Activated T-cell treated with anti-CD3 and anti-CD28 coated beads, Interleukin-2, amount 50 U/mL, for 4 hours (primary cell): ENCODE measurements at regions not wholly inside any gene's neighbourhood (a gene's known extent, or its start where the extent isn't known, plus 50 kb on each side); places are given as distances from the start of the nearest gene placed in this dataset.
A peak's percentile ranks its signal among the peaks of the same experiment; 100 is the strongest.
"Not testable (repeated sequence)": the region's sequence is repeated elsewhere in the genome, so short reads cannot be mapped to it uniquely, and the experiment has no call there.

ENCODE experiments used
- ATAC-seq, 2 donors: fragments of 200-7000 bp; cut with Tn5 transposase; one replicate each; pipeline ENCODE4 v1.10.0; 2021
- DNase-seq: peaks from one replicate; pipeline ENCODE4 v3.0.0-alpha.2; 2020
- H3K27me3 Mint-ChIP-seq: one replicate; pipeline ENCODE4 v1.8.0; 2021; ENCODE audit warnings: low read depth, mixed read lengths
- H3K36me3 Mint-ChIP-seq: one replicate; pipeline ENCODE4 v1.8.0; 2022; ENCODE audit warnings: mixed read lengths; ENCODE audit not compliant: insufficient read depth
- H3K4me1 Mint-ChIP-seq: one replicate; pipeline ENCODE4 v1.8.0; 2021; ENCODE audit warnings: low read depth, mixed read lengths
- H3K4me3 Mint-ChIP-seq: one replicate; pipeline ENCODE4 v1.8.0; 2021; ENCODE audit warnings: mild to moderate bottlenecking, moderate library complexity, mixed read lengths
- H3K9me3 Mint-ChIP-seq: one replicate; pipeline ENCODE4 v1.8.0; 2021; ENCODE audit warnings: mixed read lengths

DNA sequence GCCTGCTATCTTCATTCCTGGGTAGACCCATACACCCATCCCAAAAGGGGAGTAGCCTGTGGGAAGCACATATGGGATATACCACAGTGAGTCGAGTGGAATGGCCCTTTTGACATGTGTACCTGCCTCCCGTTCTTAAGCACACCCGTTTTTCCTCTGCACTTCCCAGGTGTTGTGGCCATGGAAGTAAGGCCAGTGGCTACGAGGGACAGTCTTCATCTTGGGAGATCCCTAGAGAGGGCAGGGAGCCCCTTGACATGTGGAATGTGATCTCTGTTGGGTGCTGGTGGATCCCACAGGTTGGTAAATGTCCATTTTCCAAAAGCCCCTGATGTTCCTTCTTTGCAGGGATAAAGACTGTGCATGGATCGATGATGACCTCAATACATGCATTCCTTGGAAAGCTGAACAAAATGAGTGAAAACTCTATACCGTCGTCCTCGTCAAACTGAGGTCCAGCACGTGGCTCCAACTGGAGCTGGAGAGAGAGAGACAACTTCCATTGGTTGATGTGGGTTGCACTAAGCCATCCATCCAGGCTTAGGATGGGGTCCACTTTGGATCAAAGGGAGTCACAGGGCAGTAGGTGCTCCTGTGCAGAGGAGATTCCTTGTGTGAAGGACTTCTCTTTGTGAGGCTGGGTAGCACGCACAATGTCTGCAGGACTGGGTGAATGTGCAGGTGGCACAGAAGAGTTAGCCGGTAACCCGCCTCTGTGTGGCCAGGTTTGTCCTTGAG, 136.8 kb downstream of the SNRPN start:
- H3K27me3 Mint-ChIP-seq = no peaks in the 10 kb centered on the region
- no peak overlapping the region for H3K4me3 Mint-ChIP-seq
- H3K9me3 Mint-ChIP-seq = peaks cover 67% of the 10 kb centered on the region
- ATAC-seq = no peak
- DNase-seq = no peak
- no peaks in the 10 kb centered on the region for H3K4me1 Mint-ChIP-seq
- peaks cover 85% of the 10 kb centered on the region for H3K36me3 Mint-ChIP-seq

DNA sequence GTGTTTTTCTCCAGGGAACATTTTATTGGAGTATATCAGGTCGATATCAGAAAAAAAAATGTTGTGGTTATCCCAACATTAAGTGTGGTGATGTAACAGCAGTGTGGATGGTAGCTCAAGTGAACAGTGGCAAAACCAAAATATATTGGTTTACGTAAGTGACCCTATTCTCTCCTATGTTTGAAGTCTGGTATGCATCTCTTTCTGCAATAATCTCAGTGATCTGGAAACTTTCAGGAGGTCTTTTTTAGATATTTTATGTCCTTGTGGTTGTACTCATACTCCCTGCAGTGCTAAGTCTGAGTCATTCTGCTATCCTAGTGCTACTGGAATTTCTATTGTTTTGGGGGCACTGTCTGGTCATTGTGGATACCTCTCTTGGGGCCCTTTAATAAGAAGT, 137.9 kb downstream of the SNRPN start:
- Mint-ChIP-seq H3K4me1 (no peaks in the 10 kb centered on the region), H3K27me3 (no peaks in the 10 kb centered on the region)
- no peak for ATAC-seq

DNA sequence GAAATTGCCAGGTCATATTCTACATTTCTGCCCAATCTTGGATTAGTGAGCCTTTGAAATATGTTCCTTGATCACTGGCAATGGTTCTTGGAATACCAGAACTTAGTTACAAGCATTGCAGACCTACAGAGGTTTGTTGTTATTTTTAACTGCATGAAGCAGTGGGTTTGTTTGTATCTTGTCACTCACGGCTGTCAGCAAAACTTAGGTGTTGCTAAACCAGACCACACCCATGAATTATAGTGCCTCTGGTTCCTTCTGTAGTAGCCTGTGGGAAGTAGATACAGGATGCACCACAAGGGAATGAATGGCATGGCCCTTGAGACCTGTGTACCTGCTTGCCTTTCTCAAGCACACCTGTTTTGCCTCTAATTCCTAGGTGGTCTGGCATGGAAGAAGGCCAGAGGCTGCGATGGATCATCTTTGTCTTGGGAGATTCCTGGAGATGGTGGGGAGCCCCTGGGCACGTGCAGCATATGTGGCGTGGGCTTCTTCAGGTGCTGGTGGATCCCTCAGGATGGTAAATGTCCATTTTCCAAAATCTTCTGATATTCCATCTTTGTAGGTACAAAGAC, 138.8 kb downstream of the SNRPN start:
- Mint-ChIP-seq H3K27me3 (no peaks in the 10 kb centered on the region), H3K9me3 (peaks cover 67% of the 10 kb centered on the region)

More for the DNA sequence above, 137.9 kb downstream of the SNRPN start:
- Mint-ChIP-seq H3K9me3 (peaks cover 71% of the 10 kb centered on the region), H3K4me3 (no peak overlapping the region), H3K36me3 (peaks cover 88% of the 10 kb centered on the region)
- no peak for DNase-seq

GRCh38 chr15:25094066-25094465, 139.3 kb downstream of the SNRPN start:
- DNase-seq (no peak), ATAC-seq (no peak)
- no peaks in the 10 kb centered on the region for H3K4me1 Mint-ChIP-seq
- peaks cover 85% of the 10 kb centered on the region for H3K36me3 Mint-ChIP-seq
- no peaks in the 10 kb centered on the region for H3K27me3 Mint-ChIP-seq
- H3K4me3 Mint-ChIP-seq = no peak overlapping the region
- H3K9me3 Mint-ChIP-seq = peaks cover 70% of the 10 kb centered on the region

More for the DNA sequence above, 138.8 kb downstream of the SNRPN start:
- Mint-ChIP-seq H3K36me3 (peaks cover 85% of the 10 kb centered on the region), H3K4me1 (no peaks in the 10 kb centered on the region), H3K4me3 (no peak overlapping the region)
- no peak for DNase-seq
- no peak for ATAC-seq

DNA sequence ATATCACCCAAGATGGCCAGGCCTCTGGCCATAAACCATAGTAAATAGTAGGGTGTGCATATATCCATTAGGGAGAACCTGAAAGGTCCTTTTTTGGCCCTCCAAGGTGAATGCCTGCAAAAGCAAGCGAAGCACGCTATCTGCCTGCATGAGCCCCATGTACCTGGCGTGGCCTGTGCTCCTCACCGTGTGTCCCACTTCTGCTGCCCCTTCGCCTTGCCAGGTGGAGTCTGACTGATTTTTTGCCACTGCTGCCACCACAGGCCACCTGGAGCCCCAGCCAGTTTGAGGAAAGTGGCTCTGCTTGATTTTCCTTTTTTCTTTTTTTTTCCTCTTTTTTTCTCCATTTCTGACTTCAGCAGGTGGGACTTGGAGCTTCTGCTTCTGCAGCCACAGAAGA, 139.7 kb downstream of the SNRPN start:
- H3K36me3 Mint-ChIP-seq = peaks cover 85% of the 10 kb centered on the region
- ATAC-seq = no peak
- H3K27me3 Mint-ChIP-seq = no peaks in the 10 kb centered on the region
- H3K4me3 Mint-ChIP-seq = no peak overlapping the region
- H3K9me3 Mint-ChIP-seq = peaks cover 70% of the 10 kb centered on the region
- H3K4me1 Mint-ChIP-seq = no peaks in the 10 kb centered on the region
- no peak for DNase-seq

- ATAC-seq (no peak), DNase-seq (no peak)
- Mint-ChIP-seq H3K9me3 (peaks cover 66% of the 10 kb centered on the region), H3K27me3 (no peaks in the 10 kb centered on the region), H3K4me1 (no peaks in the 10 kb centered on the region), H3K4me3 (no peak overlapping the region), H3K36me3 (peaks cover 82% of the 10 kb centered on the region)
Observed at GRCh38 chr15:25095179-25095578, 140.4 kb downstream of the SNRPN start.

- Mint-ChIP-seq H3K36me3 (peaks cover 61% of the 10 kb centered on the region), H3K9me3 (peaks cover 39% of the 10 kb centered on the region)
- not testable (repeated sequence) for DNase-seq, H3K4me3 Mint-ChIP-seq, ATAC-seq, H3K4me1 Mint-ChIP-seq, H3K27me3 Mint-ChIP-seq
Observed at GRCh38 chr15:25099966-25100365, 145.2 kb downstream of the SNRPN start.

- peaks cover 71% of the 10 kb centered on the region for H3K36me3 Mint-ChIP-seq
Observed at GRCh38 chr15:25106209-25106608, 151.4 kb downstream of the SNRPN start.

GRCh38 chr15:25133804-25134203, 179.0 kb downstream of the SNRPN start:
- ATAC-seq = no peak
- Mint-ChIP-seq H3K27me3 (no peaks in the 10 kb centered on the region), H3K4me1 (no peaks in the 10 kb centered on the region), H3K4me3 (no peak overlapping the region), H3K9me3 (peaks cover 35% of the 10 kb centered on the region), H3K36me3 (peaks cover 2% of the 10 kb centered on the region)
- no peak for DNase-seq

More at GRCh38 chr15:25106209-25106608, 151.4 kb downstream of the SNRPN start:
- no peak for ATAC-seq
- H3K27me3 Mint-ChIP-seq = no peaks in the 10 kb centered on the region
- H3K9me3 Mint-ChIP-seq = peaks cover 36% of the 10 kb centered on the region
- no peak overlapping the region for H3K4me3 Mint-ChIP-seq
- no peaks in the 10 kb centered on the region for H3K4me1 Mint-ChIP-seq
- no peak for DNase-seq

- peaks cover 2% of the 10 kb centered on the region for H3K36me3 Mint-ChIP-seq
- H3K27me3 Mint-ChIP-seq = no peaks in the 10 kb centered on the region
- H3K9me3 Mint-ChIP-seq = peaks cover 38% of the 10 kb centered on the region
- no peaks in the 10 kb centered on the region for H3K4me1 Mint-ChIP-seq
- H3K4me3 Mint-ChIP-seq = no peak overlapping the region
- ATAC-seq (no peak), DNase-seq (no peak)
Observed at GRCh38 chr15:25134546-25134945, 179.8 kb downstream of the SNRPN start.

- peaks cover 2% of the 10 kb centered on the region for H3K36me3 Mint-ChIP-seq
- no peaks in the 10 kb centered on the region for H3K27me3 Mint-ChIP-seq
- no peak for DNase-seq
- peaks cover 44% of the 10 kb centered on the region for H3K9me3 Mint-ChIP-seq
- H3K4me3 Mint-ChIP-seq = no peak overlapping the region
- ATAC-seq = no peak
- no peaks in the 10 kb centered on the region for H3K4me1 Mint-ChIP-seq
Observed at GRCh38 chr15:25136119-25136518, 181.3 kb downstream of the SNRPN start.

GRCh38 chr15:25137013-25137412, 182.2 kb downstream of the SNRPN start:
- Mint-ChIP-seq H3K9me3 (peaks cover 42% of the 10 kb centered on the region), H3K36me3 (no peaks in the 10 kb centered on the region), H3K27me3 (no peaks in the 10 kb centered on the region), H3K4me3 (no peak overlapping the region), H3K4me1 (no peaks in the 10 kb centered on the region)
- ATAC-seq (no peak), DNase-seq (no peak)

- no peaks in the 10 kb centered on the region for H3K4me1 Mint-ChIP-seq
- H3K9me3 Mint-ChIP-seq = peaks cover 10% of the 10 kb centered on the region
- DNase-seq (peak; percentile 1), ATAC-seq (no peak)
- no peak overlapping the region for H3K4me3 Mint-ChIP-seq
- H3K27me3 Mint-ChIP-seq = no peaks in the 10 kb centered on the region
- no peaks in the 10 kb centered on the region for H3K36me3 Mint-ChIP-seq
Observed at GRCh38 chr15:25169318-25169717, 214.5 kb downstream of the SNRPN start.

GRCh38 chr15:25170113-25170731, 215.4 kb downstream of the SNRPN start:
- no peaks in the 10 kb centered on the region for H3K4me1 Mint-ChIP-seq
- peaks cover 17% of the 10 kb centered on the region for H3K9me3 Mint-ChIP-seq
- DNase-seq (peak; percentile 2), ATAC-seq (no peak)
- no peak overlapping the region for H3K4me3 Mint-ChIP-seq
- no peaks in the 10 kb centered on the region for H3K27me3 Mint-ChIP-seq
- no peaks in the 10 kb centered on the region for H3K36me3 Mint-ChIP-seq

DNA sequence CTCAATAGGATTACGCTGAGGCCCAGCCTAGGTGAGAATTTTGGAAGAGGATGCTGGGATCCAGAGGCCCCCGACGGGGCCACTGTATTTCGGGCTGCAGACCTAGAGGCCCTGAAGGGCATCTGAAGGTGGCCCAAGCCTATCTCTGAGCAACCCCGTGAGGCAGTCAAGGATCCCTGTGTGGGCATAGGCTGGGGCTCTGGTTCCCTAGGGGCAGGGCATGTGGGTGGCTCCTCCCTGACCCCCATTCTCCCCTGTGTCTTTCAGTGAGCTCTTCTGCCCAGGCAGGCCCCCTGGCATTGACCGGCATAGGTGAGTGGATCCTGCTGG, 216.0 kb downstream of the SNRPN start:
- Mint-ChIP-seq H3K36me3 (no peaks in the 10 kb centered on the region), H3K4me1 (no peaks in the 10 kb centered on the region), H3K4me3 (no peak overlapping the region), H3K9me3 (peaks cover 15% of the 10 kb centered on the region), H3K27me3 (no peaks in the 10 kb centered on the region)
- ATAC-seq (no peak), DNase-seq (no peak)
